Calu3 (cell line): ENCODE measurements at regions not wholly inside any gene's neighbourhood (a gene's known extent, or its start where the extent isn't known, plus 50 kb on each side); places are given as distances from the start of the nearest gene placed in this dataset.

ENCODE experiments used
- BruUV-seq: library from RNA; stranded (reverse); fragments of 400-500 nt; replicated peaks from 2 replicates; lab custom pipeline; 2021; lab: Mats Ljungman, UMichigan
- CTCF ChIA-PET: fragments of 300-600 bp; sonication (Branson Sonifier 250); formaldehyde crosslinking; loops from one replicate; lab custom pipeline; 2022; ENCODE audit warnings: antibody characterized with exemption; lab: Charles Lee
- DNase-seq: peaks from one replicate; pipeline ENCODE4 v3.0.0; 2022
- H3K27ac Mint-ChIP-seq: one replicate; pipeline ENCODE4 v1.8.0; 2022; ENCODE audit warnings: mixed read lengths; ENCODE audit not compliant: unreplicated experiment
- H3K27me3 Mint-ChIP-seq: one replicate; pipeline ENCODE4 v1.8.0; 2022; ENCODE audit warnings: mixed read lengths; ENCODE audit not compliant: unreplicated experiment
- H3K36me3 Mint-ChIP-seq: one replicate; pipeline ENCODE4 v1.8.0; 2022; ENCODE audit warnings: mild to moderate bottlenecking, moderate library complexity, mixed read lengths; ENCODE audit not compliant: insufficient read depth, unreplicated experiment
- H3K4me1 Mint-ChIP-seq: one replicate; pipeline ENCODE4 v1.8.0; 2022; ENCODE audit warnings: mild to moderate bottlenecking, low read depth, mixed read lengths; ENCODE audit not compliant: unreplicated experiment
- H3K4me3 Mint-ChIP-seq: one replicate; pipeline ENCODE4 v1.8.0; 2022; ENCODE audit warnings: mild to moderate bottlenecking, low read depth, moderate library complexity, mixed read lengths; ENCODE audit not compliant: unreplicated experiment
- H3K9me3 Mint-ChIP-seq: one replicate; pipeline ENCODE4 v1.8.0; 2022; ENCODE audit warnings: low read depth, mixed read lengths; ENCODE audit not compliant: unreplicated experiment
- CTCF ChIP-seq: fragments of 200-600 bp; IDR thresholded peaks from one replicate; pipeline ENCODE4 v1.8.0; 2022; ENCODE audit warnings: antibody characterized with exemption; ENCODE audit not compliant: unreplicated experiment
- intact Hi-C: fragments of 100-400 bp; cut with micrococcal nuclease; formaldehyde crosslinking; loops from one replicate; pipeline ENCODE4 v1.10.0; 2022; ENCODE audit not compliant: unreplicated experiment

GRCh38 chr1:187794561-187794960 lies 965.8 kb downstream of the PLA2G4A start:
- TF ChIP-seq CTCF = no peak
- CTCF ChIA-PET = interaction anchor here (0.6 kb wide), 1 partner anchor 1109 kb away, joined by 6 read pairs; no protein-coding TSS in a partner anchor
- Mint-ChIP-seq H3K4me1 (no peaks in the 10 kb centered on the region), H3K27me3 (no peaks in the 10 kb centered on the region), H3K36me3 (no peaks in the 10 kb centered on the region), H3K4me3 (no peak overlapping the region), H3K9me3 (no peaks in the 10 kb centered on the region), H3K27ac (no peak overlapping the region)
- BruUV-seq = no TSS peak
- no peak for DNase-seq
- intact Hi-C loops = no loop called here

DNA sequence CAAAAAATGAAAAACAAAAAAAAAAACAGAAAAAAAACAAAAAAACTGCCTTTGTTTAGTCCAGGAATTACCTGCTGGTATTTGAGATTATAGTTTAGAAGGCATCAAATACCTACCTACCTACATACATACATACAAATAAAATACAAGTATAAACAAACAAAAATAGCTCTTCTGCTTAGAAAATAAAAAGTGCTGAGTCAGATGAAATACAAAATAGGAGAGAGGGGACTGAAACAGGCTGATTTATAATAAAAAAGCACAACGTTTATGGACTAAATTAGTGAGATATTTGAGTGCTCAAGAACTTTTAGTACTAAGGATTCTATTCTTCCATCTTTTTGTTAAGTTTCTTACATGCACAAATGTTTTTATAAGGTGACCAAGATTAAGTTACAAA lies 980.8 kb downstream of the PLA2G4A start:
- peaks cover 3% of the 10 kb centered on the region for H3K9me3 Mint-ChIP-seq
- H3K4me3 Mint-ChIP-seq = no peak overlapping the region
- DNase-seq = no peak
- no peaks in the 10 kb centered on the region for H3K27me3 Mint-ChIP-seq
- H3K27ac Mint-ChIP-seq = no peak overlapping the region
- intact Hi-C loops = no loop called here
- CTCF ChIA-PET = no interaction called here
- TF ChIP-seq CTCF = no peak
- H3K4me1 Mint-ChIP-seq = no peaks in the 10 kb centered on the region
- no peaks in the 10 kb centered on the region for H3K36me3 Mint-ChIP-seq
- no TSS peak for BruUV-seq

DNA sequence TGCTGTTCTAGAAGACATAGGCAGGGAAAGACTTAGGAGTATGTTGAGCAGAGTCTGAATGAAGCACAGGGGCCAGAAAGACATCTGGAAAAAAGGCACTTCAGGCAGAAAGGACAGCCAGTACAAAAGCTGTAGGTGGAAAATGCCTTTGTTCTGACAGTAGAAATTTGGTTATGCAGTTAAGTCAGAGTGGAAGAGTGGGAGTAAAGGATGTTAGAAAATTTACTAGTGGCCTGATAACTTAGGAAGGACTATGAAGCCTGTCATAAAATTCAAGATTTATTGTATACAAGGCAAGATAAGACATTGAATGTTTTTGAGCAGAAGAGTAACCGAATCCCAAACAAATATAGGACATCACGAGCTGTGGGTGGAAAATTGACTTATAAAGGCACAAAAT lies 987.9 kb downstream of the PLA2G4A start:
- TF ChIP-seq CTCF = no peak
- no peak overlapping the region for H3K27ac Mint-ChIP-seq
- no peaks in the 10 kb centered on the region for H3K36me3 Mint-ChIP-seq
- no peak overlapping the region for H3K4me3 Mint-ChIP-seq
- BruUV-seq = no TSS peak
- no peak for DNase-seq
- CTCF ChIA-PET = no interaction called here
- no peaks in the 10 kb centered on the region for H3K4me1 Mint-ChIP-seq
- no peaks in the 10 kb centered on the region for H3K9me3 Mint-ChIP-seq
- H3K27me3 Mint-ChIP-seq = no peaks in the 10 kb centered on the region
- intact Hi-C loops = no loop called here

- Mint-ChIP-seq H3K27me3 (no peaks in the 10 kb centered on the region), H3K27ac (no peak overlapping the region), H3K36me3 (no peaks in the 10 kb centered on the region), H3K9me3 (no peaks in the 10 kb centered on the region), H3K4me3 (no peak overlapping the region), H3K4me1 (no peaks in the 10 kb centered on the region)
- no peak for DNase-seq
- intact Hi-C loops = no loop called here
- no TSS peak for BruUV-seq
- CTCF ChIA-PET = no interaction called here
- no peak for TF ChIP-seq CTCF
Observed at GRCh38 chr1:187817782-187818181, 989.0 kb downstream of the PLA2G4A start.
